SK-N-SH (cell line): ENCODE measurements at regions not wholly inside any gene's neighbourhood (a gene's known extent, or its start where the extent isn't known, plus 50 kb on each side); places are given as distances from the start of the nearest gene placed in this dataset.

Experiments used
- EP300 ChIP-seq, 2 experiments: IDR thresholded peaks; 2 replicates each; pipeline versions ENCODE4 v1.4.0 to v1.6.1; 2012; ENCODE audit warnings: borderline replicate concordance in 1 of 2, low read depth in 1 of 2, low read length in 1 of 2
- EZH2phosphoT487 ChIP-seq: fragments of 200-600 bp; sonication (generic); IDR thresholded peaks from 2 replicates; pipeline ENCODE4 v1.6.1; 2017; ENCODE audit warnings: low read depth, mixed run types, mild to moderate bottlenecking, antibody characterized with exemption, moderate library complexity, borderline replicate concordance
- GABPA ChIP-seq: IDR thresholded peaks from 2 replicates; pipeline ENCODE4 v1.4.0; 2012; ENCODE audit warnings: low read depth, mild to moderate bottlenecking
- GATA2 ChIP-seq: sonication (generic); formaldehyde crosslinking; IDR thresholded peaks from 2 replicates; pipeline ENCODE4 v1.5.0; 2020; ENCODE audit warnings: mild to moderate bottlenecking, missing genetic modification reagents
- MXI1 ChIP-seq: IDR thresholded peaks from 2 replicates; pipeline ENCODE4 v1.6.1; 2012; ENCODE audit warnings: mild to moderate bottlenecking, low read depth, low read length, improper control_type of control experiment
- POLR2AphosphoS5 ChIP-seq: IDR thresholded peaks from 2 replicates; pipeline ENCODE4 v1.6.1; 2012; ENCODE audit warnings: low read depth, low read length
- RFX5 ChIP-seq: IDR thresholded peaks from 2 replicates; pipeline ENCODE4 v1.6.1; 2012; ENCODE audit warnings: mild to moderate bottlenecking, improper control_type of control experiment, low read length
- RXRA ChIP-seq: IDR thresholded peaks from 2 replicates; pipeline ENCODE4 v1.4.0; 2012; ENCODE audit warnings: low read depth, mild to moderate bottlenecking, borderline replicate concordance
- TCF12 ChIP-seq: IDR thresholded peaks from 2 replicates; pipeline ENCODE4 v1.4.0; 2012
- YY1 ChIP-seq: IDR thresholded peaks from 2 replicates; pipeline ENCODE4 v1.4.0; 2012; ENCODE audit warnings: low read depth, mild to moderate bottlenecking
- TF ChIP-seq, protein P1 (sequence below): fragments of 200-600 bp; sonication (generic); IDR thresholded peaks from 2 replicates; pipeline ENCODE4 v1.6.1; 2017; ENCODE audit warnings: antibody characterized with exemption, mild to moderate bottlenecking, moderate library complexity
- TF ChIP-seq, protein P2 (sequence below): IDR thresholded peaks from 2 replicates; pipeline ENCODE4 v1.4.0; 2012; ENCODE audit warnings: low read depth, borderline replicate concordance
- TF ChIP-seq, protein P3 (sequence below): IDR thresholded peaks from 2 replicates; pipeline ENCODE4 v1.6.1; 2012; ENCODE audit warnings: mild to moderate bottlenecking, low read depth, low read length, moderate library complexity
- TF ChIP-seq, protein P4 (sequence below): IDR thresholded peaks from 2 replicates; pipeline ENCODE4 v1.4.0; 2012; ENCODE audit warnings: low read depth

DNA sequence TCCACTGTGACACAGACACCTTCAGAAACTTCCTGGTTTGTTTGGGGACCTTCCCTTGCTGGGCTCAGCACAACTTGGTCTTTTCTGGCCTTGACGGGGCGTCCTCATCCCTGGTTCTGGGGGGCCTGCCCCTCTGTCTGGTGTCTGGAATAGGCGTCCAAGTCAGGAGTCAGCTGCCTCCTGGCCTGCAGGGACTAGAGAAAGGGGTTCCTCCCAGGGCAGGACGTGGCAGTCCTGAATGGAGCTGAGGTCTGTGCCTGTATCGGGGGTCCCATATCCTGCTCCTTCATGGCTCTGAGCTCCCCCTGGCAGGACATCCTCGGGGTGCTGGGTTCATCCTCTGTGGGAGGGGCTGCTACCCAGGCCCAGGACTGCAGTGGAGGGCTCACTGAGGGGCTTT, 384.0 kb downstream of the TMEM121 start:
- TF ChIP-seq GATA2 (CRISPR knock-in tag), result no peak
- TF ChIP-seq, protein P1, sequence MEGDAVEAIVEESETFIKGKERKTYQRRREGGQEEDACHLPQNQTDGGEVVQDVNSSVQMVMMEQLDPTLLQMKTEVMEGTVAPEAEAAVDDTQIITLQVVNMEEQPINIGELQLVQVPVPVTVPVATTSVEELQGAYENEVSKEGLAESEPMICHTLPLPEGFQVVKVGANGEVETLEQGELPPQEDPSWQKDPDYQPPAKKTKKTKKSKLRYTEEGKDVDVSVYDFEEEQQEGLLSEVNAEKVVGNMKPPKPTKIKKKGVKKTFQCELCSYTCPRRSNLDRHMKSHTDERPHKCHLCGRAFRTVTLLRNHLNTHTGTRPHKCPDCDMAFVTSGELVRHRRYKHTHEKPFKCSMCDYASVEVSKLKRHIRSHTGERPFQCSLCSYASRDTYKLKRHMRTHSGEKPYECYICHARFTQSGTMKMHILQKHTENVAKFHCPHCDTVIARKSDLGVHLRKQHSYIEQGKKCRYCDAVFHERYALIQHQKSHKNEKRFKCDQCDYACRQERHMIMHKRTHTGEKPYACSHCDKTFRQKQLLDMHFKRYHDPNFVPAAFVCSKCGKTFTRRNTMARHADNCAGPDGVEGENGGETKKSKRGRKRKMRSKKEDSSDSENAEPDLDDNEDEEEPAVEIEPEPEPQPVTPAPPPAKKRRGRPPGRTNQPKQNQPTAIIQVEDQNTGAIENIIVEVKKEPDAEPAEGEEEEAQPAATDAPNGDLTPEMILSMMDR, result no peak
- TF ChIP-seq RXRA, result no peak
- TF ChIP-seq, protein P2, sequence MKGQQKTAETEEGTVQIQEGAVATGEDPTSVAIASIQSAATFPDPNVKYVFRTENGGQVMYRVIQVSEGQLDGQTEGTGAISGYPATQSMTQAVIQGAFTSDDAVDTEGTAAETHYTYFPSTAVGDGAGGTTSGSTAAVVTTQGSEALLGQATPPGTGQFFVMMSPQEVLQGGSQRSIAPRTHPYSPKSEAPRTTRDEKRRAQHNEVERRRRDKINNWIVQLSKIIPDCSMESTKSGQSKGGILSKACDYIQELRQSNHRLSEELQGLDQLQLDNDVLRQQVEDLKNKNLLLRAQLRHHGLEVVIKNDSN, result no peak
- TF ChIP-seq GABPA, result no peak
- no peak for TF ChIP-seq EP300 (IDR thresholded peaks at IDR 0.05; ENCODE audit: borderline replicate concordance in 1 of 2, low read depth in 1 of 2, low read length in 1 of 2)
- TF ChIP-seq POLR2AphosphoS5, result no peak
- TF ChIP-seq TCF12, result no peak
- TF ChIP-seq, protein P3, sequence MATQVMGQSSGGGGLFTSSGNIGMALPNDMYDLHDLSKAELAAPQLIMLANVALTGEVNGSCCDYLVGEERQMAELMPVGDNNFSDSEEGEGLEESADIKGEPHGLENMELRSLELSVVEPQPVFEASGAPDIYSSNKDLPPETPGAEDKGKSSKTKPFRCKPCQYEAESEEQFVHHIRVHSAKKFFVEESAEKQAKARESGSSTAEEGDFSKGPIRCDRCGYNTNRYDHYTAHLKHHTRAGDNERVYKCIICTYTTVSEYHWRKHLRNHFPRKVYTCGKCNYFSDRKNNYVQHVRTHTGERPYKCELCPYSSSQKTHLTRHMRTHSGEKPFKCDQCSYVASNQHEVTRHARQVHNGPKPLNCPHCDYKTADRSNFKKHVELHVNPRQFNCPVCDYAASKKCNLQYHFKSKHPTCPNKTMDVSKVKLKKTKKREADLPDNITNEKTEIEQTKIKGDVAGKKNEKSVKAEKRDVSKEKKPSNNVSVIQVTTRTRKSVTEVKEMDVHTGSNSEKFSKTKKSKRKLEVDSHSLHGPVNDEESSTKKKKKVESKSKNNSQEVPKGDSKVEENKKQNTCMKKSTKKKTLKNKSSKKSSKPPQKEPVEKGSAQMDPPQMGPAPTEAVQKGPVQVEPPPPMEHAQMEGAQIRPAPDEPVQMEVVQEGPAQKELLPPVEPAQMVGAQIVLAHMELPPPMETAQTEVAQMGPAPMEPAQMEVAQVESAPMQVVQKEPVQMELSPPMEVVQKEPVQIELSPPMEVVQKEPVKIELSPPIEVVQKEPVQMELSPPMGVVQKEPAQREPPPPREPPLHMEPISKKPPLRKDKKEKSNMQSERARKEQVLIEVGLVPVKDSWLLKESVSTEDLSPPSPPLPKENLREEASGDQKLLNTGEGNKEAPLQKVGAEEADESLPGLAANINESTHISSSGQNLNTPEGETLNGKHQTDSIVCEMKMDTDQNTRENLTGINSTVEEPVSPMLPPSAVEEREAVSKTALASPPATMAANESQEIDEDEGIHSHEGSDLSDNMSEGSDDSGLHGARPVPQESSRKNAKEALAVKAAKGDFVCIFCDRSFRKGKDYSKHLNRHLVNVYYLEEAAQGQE, result no peak
- TF ChIP-seq, protein P4, sequence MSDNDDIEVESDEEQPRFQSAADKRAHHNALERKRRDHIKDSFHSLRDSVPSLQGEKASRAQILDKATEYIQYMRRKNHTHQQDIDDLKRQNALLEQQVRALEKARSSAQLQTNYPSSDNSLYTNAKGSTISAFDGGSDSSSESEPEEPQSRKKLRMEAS, result no peak
- TF ChIP-seq RFX5, result no peak
- no peak for TF ChIP-seq EZH2phosphoT487
- no peak for TF ChIP-seq YY1
- no peak for TF ChIP-seq MXI1
